NCI-H1694 treated with DMSO at 0.1 percent for 48 hours (cell line): ENCODE measurements at regions not wholly inside any gene's neighbourhood (a gene's known extent, or its start where the extent isn't known, plus 50 kb on each side); places are given as distances from the start of the nearest gene placed in this dataset.
"Not testable (repeated sequence)": the region's sequence is repeated elsewhere in the genome, so short reads cannot be mapped to it uniquely, and the experiment has no call there.

Experiments
- DNase-seq: peaks from one replicate; lab custom pipeline; 2025; lab: John Stamatoyannopoulos, UW

DNA sequence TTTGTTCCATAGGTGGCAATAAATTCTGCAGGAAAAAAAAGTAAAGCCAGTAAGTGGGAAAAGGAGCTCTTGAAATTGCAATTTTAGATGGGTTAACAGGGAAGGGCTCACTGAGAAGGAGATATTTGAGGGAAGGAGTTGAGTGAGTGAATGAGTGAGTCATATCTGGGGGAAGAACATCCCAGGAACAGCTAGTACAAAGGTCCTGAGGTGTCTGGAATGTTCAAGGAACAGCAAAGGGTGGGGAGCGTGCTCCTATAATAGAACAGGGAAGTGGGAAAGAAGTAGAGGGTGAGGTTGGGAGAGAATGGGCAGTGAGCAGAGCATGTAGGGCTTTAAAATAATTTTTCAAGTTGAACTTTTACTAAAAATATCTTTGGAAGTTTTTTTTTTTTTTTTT lies 68.0 kb upstream of the PSME4 start:
- no peak for DNase-seq

DNA sequence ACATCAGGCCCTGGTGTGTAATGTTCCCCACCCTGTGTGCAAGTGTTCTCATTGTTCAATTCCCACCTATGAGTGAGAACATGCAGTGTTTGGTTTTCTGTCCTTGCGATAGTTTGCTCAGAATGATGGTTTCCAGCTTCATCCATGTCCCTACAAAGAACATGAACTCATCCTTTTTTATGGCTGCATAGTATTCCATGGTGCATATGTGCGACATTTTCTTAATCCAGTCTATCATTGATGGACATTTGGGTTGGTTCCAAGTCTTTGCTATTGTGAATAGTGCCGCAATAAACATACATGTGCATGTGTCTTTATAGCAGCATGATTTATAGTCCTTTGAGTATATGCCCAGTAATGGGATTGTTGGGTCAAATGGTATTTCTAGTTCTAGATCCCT lies 60.5 kb upstream of the PSME4 start:
- not testable (repeated sequence) for DNase-seq

DNA sequence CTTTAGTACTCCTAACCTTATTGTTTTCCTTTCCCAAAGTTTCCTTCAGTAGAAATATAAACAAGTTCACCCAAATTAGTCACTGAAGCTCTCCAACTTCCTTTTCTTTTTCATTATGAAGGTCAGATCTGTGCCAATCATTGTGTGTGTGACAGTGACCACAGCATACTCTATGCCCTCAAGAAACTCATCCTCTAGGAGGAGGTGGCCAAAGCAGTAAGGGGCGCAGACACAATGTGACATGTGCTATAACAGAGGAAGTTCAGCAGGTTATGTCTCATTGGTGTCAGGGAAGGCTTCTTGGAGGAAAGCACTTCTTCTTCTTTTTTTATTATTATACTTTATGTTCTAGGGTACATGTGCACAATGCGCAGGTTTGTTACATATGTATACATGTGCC lies 60.0 kb upstream of the PSME4 start:
- no peak for DNase-seq

- DNase-seq, result no peak
Observed at GRCh38 chr2:54030396-54030741, 59.6 kb upstream of the PSME4 start.

DNA sequence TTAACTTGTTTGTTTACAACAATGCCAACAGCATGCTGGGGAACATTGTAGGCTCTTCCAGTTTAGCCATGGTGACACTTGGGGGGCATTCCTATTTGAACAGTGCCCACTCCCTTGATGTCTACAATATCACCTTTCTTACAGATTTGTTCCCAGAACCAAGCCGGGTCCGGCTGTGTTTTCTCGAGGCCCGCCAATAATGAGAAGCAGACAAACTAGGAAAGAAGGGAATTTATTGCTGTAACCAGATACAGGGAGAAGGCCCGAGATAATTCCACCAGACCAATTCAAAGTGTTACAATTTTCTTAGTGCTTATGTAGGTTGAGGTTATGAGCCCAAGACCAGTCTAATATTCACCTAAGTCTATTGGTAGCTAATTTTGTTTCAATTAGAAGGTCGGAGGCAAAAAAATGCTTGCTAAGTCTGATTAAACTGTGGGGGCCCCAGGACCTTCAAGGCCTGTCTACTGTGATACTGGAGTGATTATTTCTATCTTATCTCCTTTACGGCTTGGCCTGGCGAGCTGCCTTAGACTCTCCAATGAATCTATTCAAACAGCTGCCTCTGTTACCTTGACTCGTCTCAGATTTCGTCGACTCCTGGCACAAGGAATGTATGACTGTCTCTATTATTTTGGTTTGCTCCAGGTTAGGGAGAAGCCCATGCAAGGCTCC lies 59.1 kb upstream of the PSME4 start:
- no peak for DNase-seq

GRCh38 chr2:54025463-54026075 lies 54.8 kb upstream of the PSME4 start:
- not testable (repeated sequence) for DNase-seq

- DNase-seq, result no peak
Observed at GRCh38 chr2:54024576-54024975, 53.8 kb upstream of the PSME4 start.

- no peak for DNase-seq
Observed at GRCh38 chr2:54021702-54022101, 50.9 kb upstream of the PSME4 start.

DNA sequence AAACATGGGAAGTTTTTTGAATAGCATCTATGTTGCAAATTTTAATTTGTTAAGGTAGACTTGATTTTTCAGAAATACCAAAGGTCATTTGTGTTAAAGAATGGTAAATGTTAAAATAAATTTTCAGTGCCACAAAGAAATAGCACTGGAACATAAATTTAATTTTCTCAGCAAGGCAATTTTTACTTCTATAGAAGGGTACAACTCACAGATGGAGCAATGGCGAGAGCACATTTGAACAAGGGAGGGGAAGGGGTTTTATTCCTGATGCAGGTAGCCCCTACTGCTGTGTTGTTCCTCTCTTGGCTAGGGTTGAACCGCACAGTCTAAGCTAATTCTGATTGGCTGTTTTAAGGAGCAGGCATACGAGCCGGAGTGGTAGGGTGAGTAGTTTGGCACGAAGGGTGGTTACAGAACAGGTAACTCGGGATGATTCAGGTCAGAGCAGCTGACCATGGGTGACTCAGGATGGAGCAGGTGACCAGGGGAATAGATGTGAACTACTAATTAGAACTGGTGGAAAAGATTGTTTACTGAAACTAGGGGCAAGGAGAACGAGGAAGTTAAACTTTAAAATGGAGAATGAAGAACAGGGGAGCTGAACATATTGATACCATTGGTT lies 50.1 kb upstream of the PSME4 start:
- DNase-seq, result no peak
